ENCODE measurements at regions not wholly inside any gene's neighbourhood (a gene's known extent, or its start where the extent isn't known, plus 50 kb on each side); places are given as distances from the start of the nearest gene placed in this dataset.
A peak's percentile ranks its signal among the peaks of the same experiment; 100 is the strongest.

GRCh38 chr2:176427549-176427948 lies 158.3 kb downstream of the MTX2 start:
- no peak for DNase-seq

GRCh38 chr2:176428944-176429469 lies 159.8 kb downstream of the MTX2 start:
- peak in 1 of 2 experiments; percentile 26 for DNase-seq

- no peak for DNase-seq
These were observed 163.2 kb downstream of the MTX2 start for GRCh38 chr2:176432434-176432833.

GRCh38 chr2:176435729-176436128 lies 166.5 kb downstream of the MTX2 start:
- peak; percentile 45 to 72 for DNase-seq

GRCh38 chr2:176443946-176444345 lies 174.7 kb downstream of the MTX2 start:
- DNase-seq: no peak

GRCh38 chr2:176445956-176446355 lies 176.7 kb downstream of the MTX2 start:
- DNase-seq: no peak

- no peak for DNase-seq
These were observed 177.6 kb downstream of the MTX2 start for GRCh38 chr2:176446718-176447414.

- DNase-seq: no peak
These were observed 178.4 kb downstream of the MTX2 start for GRCh38 chr2:176447616-176448015.

- peak in 1 of 2 experiments; percentile 5 for DNase-seq
These were observed 180.6 kb downstream of the MTX2 start for GRCh38 chr2:176449852-176450251.

- no peak for DNase-seq
These were observed 184.5 kb downstream of the MTX2 start for GRCh38 chr2:176453784-176454183.

GRCh38 chr2:176454893-176455815 lies 185.9 kb downstream of the MTX2 start:
- peak; percentile 55 to 88 for DNase-seq

- peak; percentile 70 to 81 for DNase-seq
These were observed 186.6 kb downstream of the MTX2 start for GRCh38 chr2:176455816-176456291.

GRCh38 chr2:176457481-176457880 lies 188.2 kb downstream of the MTX2 start:
- no peak for DNase-seq

GRCh38 chr2:176461098-176461808 lies 192.0 kb downstream of the MTX2 start:
- DNase-seq: no peak

GRCh38 chr2:176461809-176462670 lies 192.8 kb downstream of the MTX2 start:
- no peak for DNase-seq

- no peak for DNase-seq
These were observed 194.3 kb downstream of the MTX2 start for GRCh38 chr2:176463546-176463945.

- peak; percentile 61 to 79 for DNase-seq
These were observed 195.8 kb downstream of the MTX2 start for GRCh38 chr2:176464886-176465564.

- no peak for DNase-seq
These were observed 197.7 kb downstream of the MTX2 start for GRCh38 chr2:176466918-176467452.

- DNase-seq: no peak
These were observed 198.4 kb downstream of the MTX2 start for GRCh38 chr2:176467595-176467994.

GRCh38 chr2:176468457-176469113 lies 199.3 kb downstream of the MTX2 start:
- no peak for DNase-seq

Data from NCI-H524 (cell line).